ENCODE measurements at regions not wholly inside any gene's neighbourhood (a gene's known extent, or its start where the extent isn't known, plus 50 kb on each side); places are given as distances from the start of the nearest gene placed in this dataset.
"Not testable (repeated sequence)": the region's sequence is repeated elsewhere in the genome, so short reads cannot be mapped to it uniquely, and the experiment has no call there.

GRCh38 chr4:116101321-116101720 is 984.1 kb downstream of the TRAM1L1 start:
- no peak for DNase-seq

GRCh38 chr4:116099596-116099995 is 985.8 kb downstream of the TRAM1L1 start:
- DNase-seq, result no peak

GRCh38 chr4:116097353-116097752 is 983.9 kb upstream of the NDST4 start:
- DNase-seq, result not testable (repeated sequence)

GRCh38 chr4:116092961-116093360 is 979.5 kb upstream of the NDST4 start:
- DNase-seq, result no peak

- no peak for DNase-seq
These were observed 975.4 kb upstream of the NDST4 start for GRCh38 chr4:116088771-116089170.

GRCh38 chr4:116082808-116083366 is 969.5 kb upstream of the NDST4 start:
- DNase-seq, result no peak

GRCh38 chr4:116073051-116073450 is 959.6 kb upstream of the NDST4 start:
- no peak for DNase-seq

GRCh38 chr4:116070283-116070682 is 956.9 kb upstream of the NDST4 start:
- no peak for DNase-seq

- DNase-seq, result no peak
These were observed 953.4 kb upstream of the NDST4 start for GRCh38 chr4:116066711-116067245.

GRCh38 chr4:116064331-116064730 is 950.9 kb upstream of the NDST4 start:
- no peak for DNase-seq

- DNase-seq, result no peak
These were observed 945.9 kb upstream of the NDST4 start for GRCh38 chr4:116059361-116059760.

- DNase-seq, result no peak
These were observed 944.7 kb upstream of the NDST4 start for GRCh38 chr4:116058129-116058528.

GRCh38 chr4:116055857-116056827 is 942.7 kb upstream of the NDST4 start:
- DNase-seq, result no peak

- DNase-seq, result no peak
These were observed 913.9 kb upstream of the NDST4 start for GRCh38 chr4:116027311-116027710.

- DNase-seq, result no peak
These were observed 911.7 kb upstream of the NDST4 start for GRCh38 chr4:116024954-116025708.

- DNase-seq, result no peak
These were observed 909.6 kb upstream of the NDST4 start for GRCh38 chr4:116023049-116023448.

- DNase-seq, result no peak
These were observed 906.8 kb upstream of the NDST4 start for GRCh38 chr4:116020141-116020722.

GRCh38 chr4:116018831-116019230 is 905.4 kb upstream of the NDST4 start:
- DNase-seq, result no peak

- DNase-seq, result no peak
These were observed 902.8 kb upstream of the NDST4 start for GRCh38 chr4:116016201-116016600.

GRCh38 chr4:116015549-116015948 is 902.1 kb upstream of the NDST4 start:
- no peak for DNase-seq

GRCh38 chr4:116015062-116015461 is 901.6 kb upstream of the NDST4 start:
- no peak for DNase-seq

- no peak for DNase-seq
These were observed 897.5 kb upstream of the NDST4 start for GRCh38 chr4:116010923-116011322.

- DNase-seq, result no peak
These were observed 892.3 kb upstream of the NDST4 start for GRCh38 chr4:116005806-116006088.

Measured in CD4-positive, alpha-beta T cell treated with Interleukin-21 for 1 hour (primary cell).